GM06990 (cell line): ENCODE measurements at regions not wholly inside any gene's neighbourhood (a gene's known extent, or its start where the extent isn't known, plus 50 kb on each side); places are given as distances from the start of the nearest gene placed in this dataset.

Source experiments
- DNase-seq: peaks from one replicate; pipeline ENCODE4 v3.0.0-alpha.2; 2011; ENCODE audit not compliant: insufficient read length; ENCODE audit errors: extremely low read depth
- H3K27me3 ChIP-seq: replicated peaks from 2 replicates; pipeline ENCODE4 v1.6.0; 2011; ENCODE audit warnings: low read length; ENCODE audit not compliant: control insufficient read depth, insufficient read depth
- H3K36me3 ChIP-seq: 2 replicates; pipeline ENCODE4 v1.5.1; 2011; ENCODE audit warnings: low read length; ENCODE audit not compliant: control insufficient read depth, insufficient read depth
- H3K4me3 ChIP-seq: replicated peaks from 2 replicates; pipeline ENCODE4 v1.5.1; 2011; ENCODE audit warnings: low read depth, mild to moderate bottlenecking, control low read depth, low read length
- CTCF ChIP-seq: IDR thresholded peaks from 2 replicates; pipeline ENCODE4 v1.5.1; 2011; ENCODE audit warnings: low read length, control low read depth, mild to moderate bottlenecking, inconsistent platforms; ENCODE audit not compliant: insufficient read depth, poor library complexity, severe bottlenecking

- no peak for TF ChIP-seq CTCF
- H3K27me3 ChIP-seq, result no peaks in the 10 kb centered on the region
- DNase-seq, result no peak
- H3K36me3 ChIP-seq, result no peaks in the 10 kb centered on the region
- no peak overlapping the region for H3K4me3 ChIP-seq
These were observed 216.5 kb downstream of the SEC61B start for GRCh38 chr9:99438596-99438995.

- no peak for TF ChIP-seq CTCF
- no peak for DNase-seq
- H3K36me3 ChIP-seq, result no peaks in the 10 kb centered on the region
- H3K27me3 ChIP-seq, result no peaks in the 10 kb centered on the region
- H3K4me3 ChIP-seq, result no peak overlapping the region
These were observed 219.7 kb downstream of the SEC61B start for GRCh38 chr9:99441829-99442228.

- no peak for DNase-seq
- Histone ChIP-seq H3K27me3 (no peaks in the 10 kb centered on the region), H3K36me3 (no peaks in the 10 kb centered on the region), H3K4me3 (no peak overlapping the region)
- no peak for TF ChIP-seq CTCF
These were observed 223.3 kb downstream of the SEC61B start for GRCh38 chr9:99445371-99445891.

DNA sequence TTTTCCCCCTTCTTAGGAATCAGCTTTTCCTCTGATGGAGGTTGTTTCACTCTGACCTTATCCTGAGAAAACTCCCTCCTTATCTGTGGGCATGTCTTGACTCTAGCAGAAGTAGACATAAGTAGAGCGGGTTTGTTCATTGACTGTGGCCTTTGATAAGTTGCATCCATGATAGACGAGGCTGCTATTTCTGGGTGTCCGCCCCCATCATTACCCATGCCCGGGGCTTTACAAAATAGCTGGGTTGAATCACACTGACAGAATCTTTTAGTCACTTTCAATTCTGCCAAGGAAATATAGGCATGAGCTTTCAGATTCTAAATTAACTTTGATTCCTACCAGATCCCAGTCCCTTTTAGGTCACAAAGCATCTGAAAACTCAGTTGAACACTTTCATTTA, 223.8 kb downstream of the SEC61B start:
- Histone ChIP-seq H3K36me3 (no peaks in the 10 kb centered on the region), H3K4me3 (no peak overlapping the region), H3K27me3 (no peaks in the 10 kb centered on the region)
- TF ChIP-seq CTCF, result no peak
- no peak for DNase-seq

- DNase-seq, result no peak
- no peaks in the 10 kb centered on the region for H3K27me3 ChIP-seq
- no peak for TF ChIP-seq CTCF
- no peaks in the 10 kb centered on the region for H3K36me3 ChIP-seq
- no peak overlapping the region for H3K4me3 ChIP-seq
These were observed 225.9 kb downstream of the SEC61B start for GRCh38 chr9:99447951-99448350.

GRCh38 chr9:99449726-99450125, 227.6 kb downstream of the SEC61B start:
- TF ChIP-seq CTCF, result no peak
- Histone ChIP-seq H3K36me3 (no peaks in the 10 kb centered on the region), H3K27me3 (no peaks in the 10 kb centered on the region), H3K4me3 (no peak overlapping the region)
- DNase-seq, result no peak
